HG02884 (cell line): ENCODE measurements at regions not wholly inside any gene's neighbourhood (a gene's known extent, or its start where the extent isn't known, plus 50 kb on each side); places are given as distances from the start of the nearest gene placed in this dataset.

Source experiments
- ATAC-seq: cut with Tn5 transposase; IDR thresholded peaks from one replicate; pipeline ENCODE4 v1.9.1; 2021; ENCODE audit warnings: mild to moderate bottlenecking, moderate library complexity; ENCODE audit not compliant: unreplicated experiment

DNA sequence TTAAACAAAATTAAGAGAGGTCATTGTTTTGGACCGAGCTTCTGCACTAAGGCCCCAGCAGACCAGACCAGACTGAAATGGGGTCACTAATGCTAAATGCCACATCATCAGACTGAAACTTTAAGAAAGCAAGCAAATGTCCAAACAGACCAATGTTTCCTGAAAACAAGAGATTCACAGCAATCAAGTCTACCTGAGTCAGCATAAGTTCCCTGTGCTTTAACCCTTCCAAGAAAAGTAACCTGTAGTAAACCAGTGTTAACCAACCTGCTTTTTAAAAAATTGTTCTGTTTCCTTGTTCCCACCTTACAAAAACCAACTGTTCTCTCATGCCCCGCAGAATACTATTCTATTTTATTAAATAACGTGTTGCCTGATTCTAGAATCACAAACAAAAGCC is 241.1 kb upstream of the GADL1 start:
- no peak for ATAC-seq

GRCh38 chr3:31137718-31138465 is 243.4 kb upstream of the GADL1 start:
- ATAC-seq: no peak

DNA sequence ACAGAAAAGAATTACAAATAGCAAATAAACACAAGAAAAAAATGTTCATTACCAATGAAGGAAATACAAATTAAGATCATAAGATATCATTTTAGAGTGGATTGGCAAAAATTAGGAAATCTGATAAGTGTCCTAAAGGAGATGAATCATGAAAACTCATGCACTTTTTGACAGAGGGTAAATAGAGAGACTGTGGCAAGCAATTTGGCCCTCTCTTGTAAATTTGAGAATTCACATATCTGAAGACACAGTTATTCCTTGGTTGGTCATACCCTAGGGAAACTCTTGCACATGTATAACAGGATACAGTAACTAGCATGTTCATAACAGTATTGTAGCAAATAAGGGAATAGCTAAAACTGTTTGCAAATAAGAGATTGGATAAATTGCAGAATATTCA is 246.0 kb upstream of the GADL1 start:
- ATAC-seq: no peak

- no peak for ATAC-seq
Observed at GRCh38 chr3:31142139-31142538, 247.7 kb upstream of the GADL1 start.

- no peak for ATAC-seq
Observed at GRCh38 chr3:31142543-31142942, 248.1 kb upstream of the GADL1 start.

GRCh38 chr3:31145062-31145461 is 250.6 kb upstream of the GADL1 start:
- no peak for ATAC-seq

DNA sequence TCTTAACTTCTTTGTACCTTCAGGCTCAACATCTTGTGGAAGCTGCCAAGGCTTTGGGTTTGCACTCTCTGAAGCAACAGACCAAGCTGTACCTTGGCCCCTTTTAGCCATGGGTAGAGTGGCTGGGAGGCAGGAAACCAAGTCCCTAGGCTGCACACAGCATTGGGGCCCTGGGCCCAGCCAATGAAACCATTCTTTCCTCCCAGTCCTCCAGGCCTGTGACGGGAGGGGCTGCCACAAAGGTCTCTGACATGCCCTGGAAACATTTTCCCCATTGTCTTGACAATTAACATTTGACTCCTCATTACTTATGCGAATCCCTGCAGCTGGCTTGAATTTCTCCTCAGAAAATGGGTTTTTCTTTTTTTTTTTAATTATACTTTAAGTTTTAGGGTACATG is 253.1 kb upstream of the GADL1 start:
- ATAC-seq: no peak

DNA sequence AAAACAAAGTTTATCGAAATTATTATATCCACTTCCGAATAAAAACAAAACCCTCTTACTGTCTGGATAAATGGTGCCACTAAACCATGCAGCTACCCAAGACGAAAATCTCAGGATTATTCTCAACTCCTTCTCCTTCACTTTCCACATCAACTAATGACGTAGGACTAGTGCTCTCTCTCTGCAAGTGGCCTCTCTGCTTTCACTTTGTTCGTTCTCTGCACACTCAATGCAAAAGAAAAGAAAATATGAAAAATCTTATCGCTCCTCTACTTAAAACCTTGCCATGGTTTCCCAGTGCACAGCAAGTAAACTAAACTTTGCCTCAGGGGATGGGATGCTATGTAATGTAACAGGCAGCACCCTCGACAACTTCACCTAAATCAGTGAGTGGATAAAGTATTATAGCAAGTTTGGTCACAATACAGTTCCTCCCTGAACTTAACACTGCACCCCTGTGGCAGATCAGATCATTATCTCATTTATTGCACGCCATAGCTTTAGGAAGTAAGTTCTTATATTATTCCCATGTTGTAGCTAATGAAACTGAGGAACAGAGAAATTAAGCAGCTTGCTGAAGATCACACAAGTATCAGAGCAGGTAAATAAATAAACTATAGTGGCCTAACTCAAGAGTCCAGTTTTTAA is 262.7 kb upstream of the GADL1 start:
- ATAC-seq: no peak

GRCh38 chr3:31157893-31158620 is 263.6 kb upstream of the GADL1 start:
- ATAC-seq: no peak

GRCh38 chr3:31159331-31160039 is 265.0 kb upstream of the GADL1 start:
- no peak for ATAC-seq

DNA sequence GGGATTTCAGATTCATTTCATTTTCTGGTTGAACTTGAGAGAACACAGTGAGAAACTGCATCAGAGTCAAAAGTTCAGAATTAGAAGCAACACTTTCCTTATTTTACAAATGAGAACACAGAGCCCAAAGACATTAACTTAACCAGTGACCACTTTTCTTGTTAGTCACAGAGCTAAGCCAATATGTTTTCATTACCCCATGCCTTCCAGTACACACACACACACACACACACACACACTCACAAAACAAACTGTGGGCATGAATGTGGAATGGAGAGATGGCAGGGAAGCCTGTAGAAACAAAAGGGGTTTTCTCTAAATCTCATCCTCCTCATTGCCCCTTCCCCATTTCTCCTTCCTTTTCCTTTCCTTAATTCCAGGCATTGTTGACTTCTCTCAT is 267.4 kb upstream of the GADL1 start:
- ATAC-seq: no peak

GRCh38 chr3:31164381-31164780 is 269.9 kb upstream of the GADL1 start:
- ATAC-seq: no peak

DNA sequence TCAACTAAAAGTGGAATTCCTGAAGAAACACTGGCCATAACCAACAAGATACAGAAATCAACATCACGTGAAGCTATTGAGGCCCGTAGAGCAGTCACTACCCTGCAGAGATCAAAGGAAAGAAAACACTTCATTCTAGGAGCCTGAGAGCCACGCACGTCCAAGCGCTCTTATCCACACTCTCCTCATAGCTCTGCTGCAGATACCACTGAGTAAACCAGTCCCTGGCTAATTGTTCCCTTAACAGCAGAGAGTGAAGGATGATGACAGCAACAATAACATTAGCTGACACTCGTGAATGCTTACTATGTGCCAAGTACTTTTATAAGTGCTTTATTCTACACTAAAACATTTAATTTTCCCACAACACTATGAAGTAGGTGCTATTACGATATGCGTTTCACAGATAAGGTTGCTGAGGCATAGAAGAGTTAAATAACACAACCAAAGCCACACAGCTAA is 271.0 kb upstream of the GADL1 start:
- no peak for ATAC-seq

DNA sequence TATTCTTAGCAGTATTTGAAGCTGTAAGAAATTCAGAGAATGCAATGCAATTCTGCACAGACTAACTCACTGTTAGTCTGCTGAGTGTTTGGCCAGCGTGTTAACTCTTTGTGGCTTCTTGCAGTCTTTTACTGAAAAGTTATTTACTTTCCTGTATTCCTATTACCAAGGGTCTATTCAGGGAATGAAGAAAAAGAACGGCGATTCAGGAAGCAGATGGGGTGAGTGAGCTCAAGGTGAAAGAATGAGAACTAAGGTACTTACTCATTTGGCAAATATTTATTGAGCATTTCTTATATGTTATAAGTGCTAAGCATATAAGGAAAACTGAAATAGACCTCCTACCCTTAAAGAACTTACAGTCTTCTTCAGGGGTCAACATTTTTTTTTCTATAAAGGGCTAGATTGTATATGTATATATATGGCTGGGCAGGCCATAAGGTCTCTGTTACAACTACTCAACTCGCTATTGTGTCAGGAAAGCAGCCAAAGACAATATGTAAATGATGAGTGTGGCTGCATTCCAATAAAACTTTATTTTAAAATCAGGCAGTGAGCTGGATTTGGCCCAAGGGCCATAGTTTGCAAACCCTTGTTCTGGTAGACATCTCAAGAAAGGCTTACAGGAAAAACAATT is 271.9 kb upstream of the GADL1 start:
- no peak for ATAC-seq

- no peak for ATAC-seq
Observed at GRCh38 chr3:31167666-31168065, 273.2 kb upstream of the GADL1 start.

DNA sequence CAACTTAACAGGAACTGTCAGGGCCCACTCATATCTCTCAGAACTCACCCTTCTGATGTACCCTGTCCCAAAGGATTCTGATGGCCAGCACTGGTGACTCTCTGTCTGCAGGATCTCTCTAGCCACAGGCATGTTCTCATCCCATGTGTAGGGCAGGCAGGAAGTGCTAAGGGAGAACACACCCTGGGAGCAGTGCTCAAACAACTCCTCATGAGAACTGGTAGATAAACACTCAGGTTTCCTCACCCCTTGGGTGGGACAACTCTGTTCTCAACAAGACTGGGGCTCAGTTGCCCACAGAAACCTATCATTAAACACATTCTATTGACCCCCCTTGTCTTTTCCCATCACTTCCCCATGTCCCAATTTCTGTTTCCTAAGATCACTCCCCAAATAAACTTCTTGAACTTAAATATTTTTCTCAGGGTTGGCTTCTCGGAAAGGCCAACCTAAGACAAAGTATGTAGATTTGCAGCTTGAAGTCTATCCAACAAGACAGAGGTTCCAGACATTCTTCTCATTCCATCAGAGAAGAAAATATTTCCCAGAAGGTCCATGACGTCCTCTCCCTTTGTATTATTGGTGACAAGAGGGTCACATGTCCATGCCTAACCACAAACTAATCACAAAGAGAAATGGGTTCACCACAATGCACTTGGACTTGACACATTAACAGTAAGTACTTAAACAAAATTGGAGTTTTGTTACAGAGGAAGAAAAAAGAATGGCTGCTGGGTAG is 276.6 kb upstream of the GADL1 start:
- ATAC-seq: no peak

GRCh38 chr3:31172336-31172735 is 277.9 kb upstream of the GADL1 start:
- no peak for ATAC-seq

DNA sequence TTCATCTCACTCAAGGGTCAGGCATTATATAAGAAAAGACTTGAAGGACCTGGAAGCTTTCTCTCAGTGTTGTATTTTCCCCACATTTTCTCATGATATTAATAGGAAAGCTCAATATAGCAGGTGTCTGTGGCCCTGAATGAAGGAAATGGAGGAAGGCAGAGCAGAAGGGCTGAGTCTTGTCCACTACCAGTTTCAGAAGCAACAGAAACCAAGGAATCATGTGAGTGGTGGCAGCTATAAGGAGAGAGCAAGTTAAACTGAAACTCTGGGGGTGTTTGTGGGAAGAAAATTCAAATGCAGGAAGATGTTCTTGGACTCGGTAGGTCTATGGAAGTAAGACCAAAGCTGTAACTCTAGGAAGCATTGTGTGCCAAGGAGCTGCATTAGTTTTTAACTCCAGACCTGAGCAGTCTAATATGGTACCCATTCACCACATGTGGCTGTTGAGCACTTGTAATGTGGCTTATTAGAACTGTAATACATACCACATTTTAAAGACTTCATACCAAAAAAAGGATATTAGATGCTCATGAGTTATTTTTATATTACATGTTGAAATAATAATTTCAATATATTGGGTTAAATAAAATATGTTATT is 278.8 kb upstream of the GADL1 start:
- ATAC-seq: peak; percentile 66

- ATAC-seq: no peak
Observed at GRCh38 chr3:31174079-31174478, 279.6 kb upstream of the GADL1 start.

- ATAC-seq: no peak
Observed at GRCh38 chr3:31176045-31176444, 281.6 kb upstream of the GADL1 start.
